CD4-positive, alpha-beta T cell treated with Interferon gamma for 1 hour (primary cell): ENCODE measurements at regions not wholly inside any gene's neighbourhood (a gene's known extent, or its start where the extent isn't known, plus 50 kb on each side); places are given as distances from the start of the nearest gene placed in this dataset.

ENCODE experiments used
- DNase-seq: peaks from one replicate; pipeline ENCODE4 v3.0.0-alpha.2; 2020

DNA sequence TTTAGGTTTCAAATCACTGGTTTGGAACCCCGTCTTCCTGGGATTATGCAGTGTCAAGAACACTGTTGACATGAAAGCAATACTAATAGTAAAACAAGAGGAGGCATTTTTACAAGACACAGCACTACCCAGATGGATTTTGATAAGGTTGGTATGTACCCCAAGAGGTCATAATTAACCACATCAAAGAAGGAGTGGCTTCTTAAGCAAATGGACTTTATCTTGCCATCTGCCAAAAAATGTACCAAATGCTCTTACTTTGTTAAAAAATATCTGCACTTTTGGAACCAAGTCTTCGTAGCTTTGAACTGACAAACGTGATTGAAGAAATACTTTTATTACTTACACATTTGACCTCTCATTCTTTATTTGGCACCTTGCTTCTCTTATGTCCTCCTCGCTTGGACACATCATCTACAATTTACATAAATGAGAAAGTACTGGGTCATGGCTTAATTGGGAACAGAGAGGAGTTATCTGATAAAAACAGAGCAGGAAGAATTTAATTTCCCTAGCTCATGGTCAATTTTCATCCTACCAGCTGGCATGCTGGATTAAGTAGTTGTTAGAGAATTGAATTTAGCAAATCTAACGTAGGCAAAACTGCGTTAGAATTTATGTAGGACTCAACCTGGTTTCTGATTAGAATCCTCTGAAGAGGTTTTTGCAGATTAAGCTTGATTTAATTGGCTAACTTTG, 54.5 kb upstream of the PRICKLE1 start:
- DNase-seq, result no peak

DNA sequence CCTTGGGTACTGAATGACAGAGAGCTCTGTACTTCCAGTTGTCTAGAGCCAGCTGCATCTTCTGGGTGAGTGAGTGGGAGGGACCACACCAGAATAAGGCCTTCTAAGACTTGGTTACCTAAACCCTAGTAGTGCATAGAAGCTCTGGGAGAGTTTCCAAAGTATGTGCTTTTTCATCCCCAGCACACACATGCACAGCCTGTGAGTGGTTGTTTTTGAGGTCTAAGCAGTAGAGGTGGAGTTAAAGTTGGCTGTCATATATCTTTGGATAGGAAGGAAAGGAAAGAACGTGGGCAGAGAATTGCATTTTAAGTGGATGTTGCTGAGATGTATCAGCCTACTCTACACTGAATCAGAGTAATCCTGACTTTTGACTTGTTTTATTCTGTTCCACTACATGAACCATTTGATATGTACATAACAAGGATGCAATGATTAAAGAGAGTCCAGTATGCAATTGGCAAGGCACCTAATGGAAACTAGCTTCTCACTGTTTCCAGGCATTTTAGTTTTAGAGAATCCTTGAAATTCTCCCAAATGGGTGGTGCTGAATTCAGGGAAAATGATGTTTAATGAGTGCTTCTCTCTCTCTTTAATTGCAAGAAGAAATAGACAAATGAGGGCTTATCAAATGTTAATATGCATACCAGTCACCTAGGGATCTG, 51.8 kb upstream of the PRICKLE1 start:
- no peak for DNase-seq

DNA sequence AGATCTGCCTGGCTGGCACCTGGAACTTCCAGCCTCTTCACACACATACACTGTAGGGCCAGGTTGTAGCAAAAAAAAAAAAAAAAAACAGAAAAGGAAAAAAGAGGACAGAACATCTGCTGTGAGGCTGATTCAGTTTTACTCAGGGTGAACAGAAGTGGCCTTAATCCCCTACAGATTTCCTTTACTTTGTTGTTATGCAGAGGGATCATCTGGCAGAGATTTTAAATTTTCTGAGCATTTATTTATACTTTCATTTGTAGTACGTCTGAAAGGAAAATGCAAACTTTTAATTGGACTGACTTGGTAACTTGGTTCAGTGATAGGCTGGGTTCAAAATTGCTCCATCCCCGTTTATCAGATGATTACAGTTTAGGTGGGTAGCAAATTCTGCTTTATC, 50.8 kb upstream of the PRICKLE1 start:
- no peak for DNase-seq

DNA sequence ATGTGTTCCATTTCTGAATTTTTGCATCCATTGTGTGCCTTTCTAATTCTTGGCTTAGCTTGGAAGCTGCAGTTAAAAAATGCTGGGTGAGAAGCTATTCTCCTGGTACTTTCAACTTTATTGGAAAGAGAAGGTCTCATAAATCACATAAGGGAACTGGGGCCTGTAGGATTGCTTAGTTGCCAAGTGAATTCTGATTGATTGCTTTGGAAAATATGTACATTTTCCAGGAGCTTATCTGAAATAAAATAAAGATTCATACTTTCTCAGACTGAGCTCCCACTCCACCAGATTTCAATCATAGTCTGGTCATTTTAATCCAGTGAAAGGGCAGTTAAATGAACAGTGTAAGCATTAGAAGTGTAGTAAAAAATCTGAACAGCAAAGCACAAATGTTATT, 50.0 kb upstream of the PRICKLE1 start:
- DNase-seq, result no peak
